ENCODE measurements at regions not wholly inside any gene's neighbourhood (a gene's known extent, or its start where the extent isn't known, plus 50 kb on each side); places are given as distances from the start of the nearest gene placed in this dataset.

DNA sequence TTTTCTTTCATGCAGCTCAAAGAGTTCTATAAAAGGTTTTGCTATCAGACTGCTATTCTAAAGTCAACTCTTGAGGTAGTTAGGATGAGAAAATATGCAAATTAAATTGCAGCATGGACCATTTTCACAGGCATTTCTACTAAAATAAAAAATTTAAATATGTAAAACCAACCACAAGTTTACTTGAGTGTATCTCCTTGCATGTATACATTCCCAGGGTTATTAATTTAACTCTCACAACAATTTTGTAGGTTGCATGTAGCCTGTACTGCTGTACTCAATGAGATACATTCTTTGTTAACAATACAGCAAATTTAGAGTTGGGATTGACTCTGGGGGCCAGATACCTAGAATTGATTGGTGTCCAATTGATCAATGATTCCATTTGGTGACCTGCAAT, 265.8 kb downstream of the MED10 start:
- TF ChIP-seq, protein P1, sequence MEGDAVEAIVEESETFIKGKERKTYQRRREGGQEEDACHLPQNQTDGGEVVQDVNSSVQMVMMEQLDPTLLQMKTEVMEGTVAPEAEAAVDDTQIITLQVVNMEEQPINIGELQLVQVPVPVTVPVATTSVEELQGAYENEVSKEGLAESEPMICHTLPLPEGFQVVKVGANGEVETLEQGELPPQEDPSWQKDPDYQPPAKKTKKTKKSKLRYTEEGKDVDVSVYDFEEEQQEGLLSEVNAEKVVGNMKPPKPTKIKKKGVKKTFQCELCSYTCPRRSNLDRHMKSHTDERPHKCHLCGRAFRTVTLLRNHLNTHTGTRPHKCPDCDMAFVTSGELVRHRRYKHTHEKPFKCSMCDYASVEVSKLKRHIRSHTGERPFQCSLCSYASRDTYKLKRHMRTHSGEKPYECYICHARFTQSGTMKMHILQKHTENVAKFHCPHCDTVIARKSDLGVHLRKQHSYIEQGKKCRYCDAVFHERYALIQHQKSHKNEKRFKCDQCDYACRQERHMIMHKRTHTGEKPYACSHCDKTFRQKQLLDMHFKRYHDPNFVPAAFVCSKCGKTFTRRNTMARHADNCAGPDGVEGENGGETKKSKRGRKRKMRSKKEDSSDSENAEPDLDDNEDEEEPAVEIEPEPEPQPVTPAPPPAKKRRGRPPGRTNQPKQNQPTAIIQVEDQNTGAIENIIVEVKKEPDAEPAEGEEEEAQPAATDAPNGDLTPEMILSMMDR (conservative IDR thresholded peaks at IDR 0.05 in 1 of 2, IDR thresholded peaks at IDR 0.05 in 1 of 2; ENCODE audit: low read depth in 1 of 2, low read length in 2 of 2): no peak
- no peak for TF ChIP-seq EZH2 (IDR thresholded peaks at IDR 0.05; ENCODE audit: low read length, missing control alignments)

Data from fibroblast of lung (primary cell).